ENCODE measurements at regions not wholly inside any gene's neighbourhood (a gene's known extent, or its start where the extent isn't known, plus 50 kb on each side); places are given as distances from the start of the nearest gene placed in this dataset.
"Not testable (repeated sequence)": the region's sequence is repeated elsewhere in the genome, so short reads cannot be mapped to it uniquely, and the experiment has no call there.

DNA sequence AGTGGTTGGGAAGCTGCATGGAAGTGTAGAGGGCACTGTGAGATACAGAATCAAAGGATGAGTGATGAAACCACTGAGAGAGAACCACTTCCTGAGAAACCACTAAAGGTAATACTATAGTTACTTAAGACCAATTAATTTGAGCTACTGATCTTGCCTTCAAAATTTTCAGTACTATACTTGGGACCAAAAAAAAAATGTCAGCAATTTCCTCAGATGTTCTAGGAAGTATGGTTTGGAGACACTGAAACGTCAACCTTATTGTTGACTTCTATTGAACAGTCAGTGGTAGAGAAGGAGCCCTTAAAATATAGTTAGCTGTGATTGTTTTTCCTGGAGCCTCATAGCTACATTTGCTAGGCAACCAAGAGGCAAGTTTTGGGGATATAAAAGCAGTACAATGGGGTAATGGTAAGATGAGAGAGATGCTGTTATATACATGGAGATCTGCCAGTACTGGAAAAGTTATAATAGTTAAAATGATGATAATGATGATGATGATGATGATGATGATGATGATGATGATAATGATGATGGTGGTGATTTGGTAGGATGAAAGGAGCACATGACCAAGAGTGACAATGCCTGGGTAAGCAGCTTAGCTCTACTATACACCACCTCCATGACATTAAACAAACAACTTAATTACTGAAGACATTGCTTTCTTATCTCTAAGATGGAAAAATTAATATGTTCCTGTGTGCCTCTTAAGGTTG lies 300.9 kb upstream of the G2E3 start:
- no peak for DNase-seq (ENCODE audit: low read depth)

DNA sequence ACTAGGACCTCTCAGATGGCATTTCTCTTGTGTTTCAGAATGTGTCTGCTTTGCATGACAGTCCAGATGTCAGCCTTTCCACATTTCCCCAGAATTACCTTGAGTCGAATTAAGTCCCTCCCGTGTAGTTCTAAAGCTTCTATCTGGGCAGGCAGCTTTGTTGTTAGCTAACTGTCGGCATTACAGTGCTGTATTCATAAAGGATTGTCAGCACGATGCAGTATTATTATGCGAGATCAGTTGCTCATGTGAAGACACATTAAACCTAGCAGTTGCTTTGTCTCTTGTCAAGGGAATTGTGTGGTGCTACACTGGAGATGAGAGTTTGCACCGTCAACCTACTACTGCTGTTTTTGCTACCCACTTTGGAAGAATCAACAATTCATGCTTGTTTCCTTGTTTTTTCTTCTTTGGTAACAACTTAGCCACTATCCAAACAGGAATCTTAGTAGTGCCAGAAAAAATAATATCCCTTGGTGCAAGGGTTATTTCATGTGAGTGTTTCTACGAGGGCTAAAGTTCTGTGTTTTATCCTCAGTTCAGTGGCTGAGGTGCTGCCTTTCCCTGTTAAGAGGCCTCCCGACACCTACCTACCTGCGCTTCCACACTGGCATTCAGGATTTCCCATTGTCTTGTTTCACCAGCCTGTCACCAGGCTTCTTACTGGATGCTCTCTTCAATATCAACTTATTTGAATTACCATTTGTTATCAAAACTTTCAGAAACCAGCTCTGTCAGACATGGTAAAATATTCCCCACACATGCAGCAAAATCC lies 297.9 kb upstream of the G2E3 start:
- DNase-seq (ENCODE audit: low read depth) = no peak

DNA sequence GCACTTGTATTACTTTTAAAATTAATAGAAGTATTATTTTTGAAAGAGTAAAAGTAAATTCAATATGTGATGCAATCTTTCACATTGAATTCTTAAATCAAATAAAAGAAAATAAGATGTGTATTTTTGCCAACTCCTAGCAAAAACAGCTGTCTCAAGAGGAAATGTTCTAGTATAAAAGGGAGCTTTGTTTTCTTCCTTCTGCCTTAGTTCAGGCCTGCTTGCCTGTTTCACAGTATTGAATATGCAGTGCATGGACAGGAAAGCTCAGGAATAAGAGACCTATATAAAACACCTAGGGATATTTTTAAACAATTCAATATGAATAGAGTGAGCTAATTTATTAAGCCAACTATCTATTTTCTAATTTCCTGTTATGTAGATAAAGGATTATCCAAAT lies 294.8 kb upstream of the G2E3 start:
- no peak for DNase-seq (ENCODE audit: low read depth)

DNA sequence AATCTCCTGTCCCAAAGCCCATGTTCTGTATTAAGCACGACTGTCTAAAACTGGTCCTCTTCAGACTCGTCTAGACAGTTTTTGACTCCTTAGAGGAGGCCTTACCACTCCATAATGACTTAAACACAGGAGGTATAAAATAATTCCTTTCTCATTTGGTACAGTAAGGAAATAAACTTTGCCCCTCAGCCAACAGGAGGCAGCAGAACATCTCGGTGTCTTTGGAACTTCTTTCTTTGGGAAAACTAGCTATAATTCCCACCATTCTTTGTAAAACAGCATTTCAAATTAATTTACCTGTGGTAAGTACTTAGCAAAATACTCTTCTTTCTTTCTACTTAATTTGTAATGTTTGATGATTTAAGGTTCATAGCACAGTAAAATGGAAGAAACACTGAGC lies 292.7 kb upstream of the G2E3 start:
- DNase-seq (ENCODE audit: low read depth) = no peak

DNA sequence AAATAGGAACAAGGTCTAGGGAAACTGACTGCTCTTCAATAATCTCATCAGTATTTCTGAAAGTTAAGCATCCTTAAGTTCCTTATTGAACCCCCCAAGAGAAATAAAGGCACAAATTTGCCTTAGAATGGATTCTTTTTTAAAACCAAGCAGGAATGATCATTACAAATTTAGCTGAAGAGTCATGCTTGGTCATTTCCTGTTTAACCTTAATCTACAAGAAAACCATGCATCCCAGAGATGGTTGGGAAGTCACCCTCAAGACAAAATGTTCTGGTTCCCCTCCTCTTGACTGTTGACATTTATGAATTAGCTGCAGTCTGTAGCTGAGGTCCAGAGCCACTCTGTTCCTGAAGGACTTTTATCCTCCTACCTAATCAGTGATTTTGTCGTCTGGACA lies 291.8 kb upstream of the G2E3 start:
- no peak for DNase-seq (ENCODE audit: low read depth)

DNA sequence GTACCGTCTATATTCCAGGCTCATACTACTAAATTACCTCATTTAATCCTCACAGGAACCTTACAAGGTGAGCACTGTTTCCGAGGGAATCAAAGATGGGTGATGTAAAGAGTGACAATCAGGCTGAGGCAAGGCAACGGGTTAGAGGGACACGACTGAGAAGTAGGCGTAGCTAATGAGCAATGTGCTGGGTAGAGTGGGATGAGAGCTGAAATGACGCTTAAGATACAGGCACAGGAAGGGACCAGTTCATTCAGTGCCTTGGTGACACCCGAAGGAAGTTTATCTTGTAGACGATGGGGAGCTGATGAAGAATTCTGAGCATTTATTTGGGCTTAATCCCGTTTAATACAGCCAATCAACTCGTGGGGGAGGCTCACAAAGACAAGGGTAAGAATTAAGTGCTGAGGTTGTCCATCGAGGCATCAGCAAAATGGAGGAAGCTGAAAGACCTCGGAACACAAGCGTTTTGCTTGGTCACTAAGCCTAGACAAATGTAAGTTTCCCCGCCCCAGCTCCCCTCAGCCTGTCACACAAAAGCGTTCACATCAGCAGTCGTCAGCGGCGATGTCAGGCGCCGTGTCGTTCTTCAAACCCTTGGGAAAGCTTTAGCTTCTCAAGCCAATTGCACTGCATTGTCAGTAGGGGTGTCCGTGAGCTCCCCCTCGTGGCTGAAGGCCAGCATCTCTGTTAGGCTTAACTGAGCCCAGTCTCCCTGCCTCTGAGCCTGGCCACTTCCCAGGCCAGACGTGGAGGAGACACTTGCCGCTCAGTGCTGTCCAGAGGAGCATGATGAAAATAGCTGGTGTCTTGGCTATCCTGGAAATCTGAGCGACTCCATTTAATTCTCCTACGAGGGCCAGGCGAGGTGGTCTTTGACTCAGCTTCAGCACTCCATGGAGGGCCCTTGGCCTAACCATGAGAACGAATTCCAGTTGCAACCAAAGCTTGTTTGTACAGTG lies 288.5 kb upstream of the G2E3 start:
- peak; percentile 87 for DNase-seq (ENCODE audit: low read depth)

DNA sequence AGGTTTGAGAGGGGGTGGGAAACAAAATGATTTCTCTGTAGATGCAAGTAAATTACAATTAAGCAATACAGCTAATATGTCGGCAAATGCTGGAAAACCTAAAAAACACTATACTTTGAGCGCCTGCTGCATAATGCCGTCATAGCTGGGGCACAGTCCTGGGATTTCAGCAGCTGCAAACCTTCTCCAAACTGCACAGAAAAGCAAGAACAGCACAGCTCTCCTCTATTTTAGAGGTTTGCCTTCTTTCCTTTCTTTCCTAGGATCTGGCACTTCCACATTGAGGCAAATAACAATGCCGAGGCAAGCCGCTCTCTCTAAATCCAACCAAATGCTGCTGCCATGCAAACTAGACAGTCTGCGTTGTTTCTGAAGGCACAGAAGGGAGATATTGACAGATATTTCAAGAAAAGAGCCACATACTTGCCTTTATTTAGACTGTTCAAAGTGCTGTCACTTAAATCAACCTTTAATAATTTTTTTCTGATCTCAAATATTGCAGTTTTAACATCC lies 287.1 kb upstream of the G2E3 start:
- DNase-seq (ENCODE audit: low read depth) = no peak

DNA sequence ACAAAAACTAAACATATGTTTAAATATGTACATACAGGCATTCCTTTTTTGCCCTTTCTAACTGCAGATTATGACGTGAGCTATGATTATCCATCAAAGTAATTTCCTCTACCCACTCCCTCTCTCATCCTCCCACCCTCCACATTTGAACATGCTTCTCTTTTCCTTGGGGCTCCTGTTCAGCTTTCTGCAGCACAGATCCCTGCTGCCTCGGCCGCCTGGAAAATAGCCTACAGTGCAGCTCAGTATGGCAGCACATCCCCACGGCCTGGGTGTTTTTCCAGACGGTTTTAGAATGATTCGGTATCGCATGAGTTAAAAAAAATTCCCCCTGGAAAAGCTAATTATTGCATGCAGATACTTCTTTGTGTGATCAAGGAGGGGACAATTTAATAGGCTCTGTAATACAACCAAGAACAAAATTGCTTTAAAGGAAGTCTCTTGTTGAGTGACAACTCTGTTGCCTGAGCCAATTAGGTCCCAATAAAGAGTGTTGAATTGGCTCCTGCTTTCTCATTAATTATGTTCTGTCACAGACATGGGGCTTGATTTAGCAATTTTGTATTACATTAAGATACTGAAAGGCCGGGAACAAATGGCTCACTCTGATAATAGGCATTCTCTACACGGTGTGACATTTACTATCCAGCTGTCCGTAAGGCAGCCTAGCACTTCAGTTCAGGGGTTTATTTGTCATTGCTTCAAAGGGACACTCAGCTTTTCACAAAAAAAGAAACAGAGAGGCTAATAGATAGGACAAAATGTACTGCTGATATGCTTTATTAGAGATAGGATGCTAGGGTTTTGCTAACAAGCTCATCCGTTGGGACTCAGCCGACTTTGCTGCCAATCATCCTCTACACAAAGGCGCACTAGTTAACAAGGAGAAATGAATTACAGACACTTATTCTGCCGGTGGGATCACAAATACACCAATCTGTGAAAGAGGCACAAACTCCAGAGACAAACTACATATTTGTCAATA lies 285.8 kb upstream of the G2E3 start:
- DNase-seq (ENCODE audit: low read depth) = no peak

DNA sequence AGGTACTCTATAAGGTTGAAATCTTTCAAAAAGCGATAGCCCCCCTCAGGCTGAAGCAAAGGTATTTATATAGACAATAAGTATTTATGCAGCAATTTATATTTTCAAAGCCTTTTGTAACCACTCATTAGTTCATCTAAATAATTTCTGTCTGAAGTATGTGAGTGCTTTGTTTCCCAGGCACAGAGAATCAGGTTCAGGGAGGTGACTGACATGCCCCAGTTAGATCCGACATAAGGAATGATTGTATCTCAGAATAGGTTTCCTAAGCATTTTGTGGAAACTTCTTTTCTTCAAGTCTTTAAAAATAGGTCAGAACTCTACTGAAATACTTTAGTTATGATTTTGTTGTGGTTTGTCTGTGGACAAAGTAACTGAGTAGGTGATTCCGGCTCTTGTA lies 283.4 kb upstream of the G2E3 start:
- DNase-seq (ENCODE audit: low read depth) = no peak

DNA sequence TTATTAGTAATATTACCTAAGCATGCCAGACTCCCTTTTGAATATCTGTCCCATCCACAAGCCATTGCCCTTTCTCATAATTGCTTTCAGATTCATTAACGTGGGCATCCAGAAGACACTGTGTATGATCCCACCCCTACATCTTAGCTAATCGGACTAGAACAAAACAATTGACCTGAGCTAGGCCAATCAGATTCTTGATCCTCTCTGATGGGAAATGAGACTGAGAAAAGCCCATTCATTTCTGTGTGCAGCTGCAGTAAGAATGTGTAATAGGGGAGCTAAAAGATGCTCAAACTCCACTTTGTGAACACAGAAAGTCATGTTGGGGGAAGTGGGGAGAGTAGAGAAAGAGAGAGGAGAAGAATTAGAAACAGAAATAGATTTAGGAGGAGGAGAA lies 281.7 kb upstream of the G2E3 start:
- no peak for DNase-seq (ENCODE audit: low read depth)

DNA sequence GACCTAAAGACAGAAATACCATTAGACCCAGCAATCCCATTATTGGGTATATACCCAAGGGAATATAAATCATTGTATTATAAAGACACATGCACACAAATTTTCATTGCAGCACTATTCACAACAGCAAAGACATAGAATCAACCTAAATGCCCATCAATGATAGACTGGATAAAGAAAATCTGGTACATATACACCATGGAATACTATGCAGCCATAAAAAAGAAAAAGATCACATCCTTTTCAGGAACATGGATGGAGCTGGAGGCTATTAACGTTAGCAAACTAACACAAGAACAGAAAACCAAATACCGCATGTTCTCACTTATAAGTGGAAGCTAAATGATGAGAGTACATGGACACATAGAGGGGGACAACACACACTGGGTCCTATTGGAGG lies 280.1 kb upstream of the G2E3 start:
- not testable (repeated sequence) for DNase-seq (ENCODE audit: low read depth)

DNA sequence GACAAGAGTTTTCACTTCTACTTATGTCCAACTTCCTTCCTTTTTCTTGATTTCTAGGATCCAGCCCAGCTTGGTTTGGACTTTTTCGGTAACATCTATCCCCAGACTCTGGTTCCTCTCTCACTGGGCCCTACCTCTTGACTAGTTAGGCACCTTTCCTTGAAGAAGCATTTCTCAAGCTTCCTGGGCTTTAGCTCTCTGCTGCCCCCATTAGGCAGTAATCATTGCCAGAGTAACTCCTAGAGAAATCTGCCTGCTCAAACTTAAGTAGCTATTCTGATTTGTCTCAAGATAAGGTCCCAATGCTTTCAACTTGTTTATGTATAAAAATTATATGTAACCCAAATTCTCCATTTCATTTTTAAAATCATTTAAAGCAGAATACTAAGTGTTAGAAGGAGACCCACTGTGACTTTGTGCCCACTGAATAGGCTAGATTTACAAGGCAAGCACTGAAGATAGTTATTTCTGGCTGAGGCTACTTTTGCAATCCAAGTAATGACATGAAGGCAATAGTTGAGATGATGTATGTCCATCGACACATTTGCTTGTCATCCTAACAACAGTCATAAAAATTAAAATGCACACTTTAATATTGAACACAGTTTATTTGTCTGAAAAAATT lies 275.0 kb upstream of the G2E3 start:
- DNase-seq (ENCODE audit: low read depth) = peak; percentile 57

DNA sequence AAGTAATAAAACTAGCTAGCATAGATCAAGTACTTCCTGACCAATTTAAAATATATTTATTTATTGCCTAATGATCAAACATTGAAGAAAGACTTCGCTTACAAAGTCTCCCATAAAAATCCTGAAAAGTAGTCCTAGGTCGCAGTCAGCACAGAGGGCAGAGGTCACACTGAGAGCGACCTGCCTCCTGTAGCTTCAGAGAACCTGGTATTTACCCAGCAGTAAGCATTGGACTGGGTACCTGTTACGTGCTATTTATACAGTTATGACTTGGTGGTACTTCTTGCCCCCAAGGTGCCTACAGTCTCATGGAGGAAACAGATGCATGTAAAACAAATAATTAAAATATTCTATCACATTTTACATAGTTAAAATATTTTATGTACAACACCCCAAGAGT lies 274.1 kb upstream of the G2E3 start:
- DNase-seq (ENCODE audit: low read depth) = no peak

DNA sequence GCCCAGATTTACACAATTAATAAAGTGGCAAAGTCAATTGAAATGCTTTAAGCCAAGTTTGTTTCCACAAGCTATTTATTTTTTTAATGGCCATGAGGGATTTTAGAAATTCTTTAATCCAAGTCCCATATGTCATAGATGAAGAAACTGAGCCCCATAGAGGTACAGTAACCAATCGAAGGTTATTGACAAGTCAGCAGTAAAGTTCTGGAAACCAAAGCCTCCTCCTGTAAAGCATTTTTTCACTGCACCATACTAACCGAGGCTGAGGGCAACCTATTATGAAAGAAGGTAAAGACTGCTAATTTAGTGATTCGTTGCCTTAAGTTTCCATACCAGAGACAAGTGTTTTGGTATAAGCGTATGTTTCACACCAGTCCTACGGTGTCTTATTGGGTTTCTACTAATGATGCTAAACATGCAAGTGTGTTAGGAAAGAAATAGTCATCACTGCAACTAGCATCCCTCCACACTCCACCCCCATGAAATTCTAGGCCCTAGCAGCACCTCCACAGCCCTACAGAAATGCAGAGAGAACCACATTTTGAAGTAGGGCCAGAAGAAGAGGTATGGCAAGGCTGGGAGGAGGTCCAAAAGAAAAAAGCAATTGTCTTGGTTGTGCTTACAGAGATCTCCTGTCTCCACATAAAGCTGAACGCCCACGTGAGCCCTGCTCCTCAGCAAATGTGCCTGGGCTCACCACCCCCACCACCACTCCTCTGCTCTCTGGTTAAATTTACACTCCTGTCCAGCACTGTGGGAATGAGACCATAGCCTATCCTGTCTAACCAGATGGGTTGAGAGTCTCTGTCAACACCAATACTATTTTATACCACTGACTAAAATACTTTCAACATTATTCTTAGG lies 271.1 kb upstream of the G2E3 start:
- DNase-seq (ENCODE audit: low read depth) = peak; percentile 7

DNA sequence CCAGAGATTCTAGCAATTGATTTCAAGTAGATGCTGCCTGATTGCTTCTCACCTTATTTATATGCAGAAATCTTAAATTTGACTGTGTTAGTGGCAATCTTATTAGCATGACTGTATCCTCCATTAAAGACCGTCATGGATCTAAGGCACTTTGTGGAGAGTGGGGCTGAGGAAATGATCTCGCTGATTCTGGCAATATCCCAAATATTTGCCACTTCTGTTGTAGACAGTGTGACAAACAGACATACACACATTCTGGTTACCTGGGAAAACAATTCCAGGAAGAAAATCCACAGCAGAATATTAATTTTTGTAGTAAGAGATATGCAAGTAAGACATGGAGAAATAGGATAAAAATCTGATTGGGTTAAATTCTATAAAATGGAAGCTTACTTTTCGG lies 269.0 kb upstream of the G2E3 start:
- no peak for DNase-seq (ENCODE audit: low read depth)

DNA sequence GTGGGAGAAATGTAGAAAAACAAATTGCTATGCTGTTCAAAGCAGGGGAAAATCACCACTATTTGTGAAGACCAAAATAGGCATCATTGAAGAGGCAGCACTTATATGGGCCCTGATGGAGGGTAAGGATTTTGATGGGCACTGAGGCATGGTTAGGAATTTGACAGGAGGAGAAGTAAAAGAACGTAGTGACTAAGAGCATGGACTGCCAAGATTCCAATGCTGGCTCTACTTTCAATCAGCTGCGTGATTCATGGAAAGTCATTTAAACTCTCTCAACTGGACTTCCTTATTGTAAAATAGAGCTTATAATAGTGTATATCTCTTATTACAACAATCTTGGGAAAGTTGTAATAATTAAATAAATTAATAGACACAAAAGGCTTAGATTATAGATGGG lies 267.7 kb upstream of the G2E3 start:
- peak; percentile 64 for DNase-seq (ENCODE audit: low read depth)

DNA sequence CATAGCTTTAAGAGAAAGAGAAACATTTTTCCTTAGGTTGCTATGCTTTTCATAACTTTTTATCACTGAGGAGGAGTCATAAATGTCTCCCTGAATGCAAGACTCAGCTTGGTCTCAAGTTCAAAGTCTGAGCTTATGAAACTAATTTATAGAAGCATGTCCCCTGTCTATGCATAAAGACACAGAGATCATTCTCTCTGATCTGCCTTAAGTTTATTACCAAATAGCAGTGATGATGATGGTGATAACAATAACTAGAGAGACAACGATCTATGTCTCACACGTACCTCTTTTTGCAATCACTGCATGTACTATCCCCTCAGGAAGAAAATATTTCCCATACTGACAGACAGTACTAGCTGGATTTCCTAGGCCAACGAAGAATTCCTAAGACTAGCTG lies 266.4 kb upstream of the G2E3 start:
- no peak for DNase-seq (ENCODE audit: low read depth)

DNA sequence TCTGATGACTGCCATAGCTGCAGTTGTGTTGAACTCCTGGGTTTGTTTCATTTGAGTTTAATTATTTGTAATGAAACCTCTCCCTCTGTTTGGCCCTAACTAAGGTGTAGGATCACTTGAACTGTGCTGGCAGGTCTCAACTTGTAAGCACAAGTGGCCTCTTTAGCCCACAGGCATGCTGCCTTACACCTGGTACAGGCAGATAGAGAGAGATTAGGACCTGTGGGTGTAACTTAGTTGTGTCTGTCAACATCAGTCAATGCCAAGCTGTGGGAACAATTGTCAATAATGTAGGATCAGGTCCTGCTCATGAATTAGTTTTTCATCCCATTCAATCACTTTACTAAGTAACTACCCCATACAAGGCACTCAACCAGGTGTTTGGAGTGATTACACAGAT lies 263.0 kb upstream of the G2E3 start:
- no peak for DNase-seq (ENCODE audit: low read depth)

DNA sequence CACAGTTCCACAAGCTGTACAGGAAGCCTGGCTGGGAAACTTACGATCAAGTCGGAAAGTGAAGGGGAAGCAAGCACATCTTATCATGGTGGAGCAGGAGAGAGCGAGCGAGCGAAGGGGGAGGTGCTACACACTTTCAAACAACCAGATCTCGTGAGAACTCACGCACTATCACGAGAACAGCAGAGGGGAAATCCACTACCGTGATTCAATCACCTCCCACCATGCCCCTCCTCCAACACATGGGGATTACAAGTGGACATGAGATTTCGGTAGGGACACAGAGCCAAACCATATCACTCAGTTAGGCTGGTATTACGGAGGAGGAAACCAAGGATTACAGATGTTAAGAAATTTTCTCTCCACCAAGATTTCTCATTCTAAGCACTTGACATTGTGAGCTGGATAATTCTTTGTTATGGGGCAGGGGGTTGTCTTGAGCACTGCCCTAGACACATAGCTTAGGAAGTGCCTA lies 262.0 kb upstream of the G2E3 start:
- no peak for DNase-seq (ENCODE audit: low read depth)
